ENCODE measurements at regions not wholly inside any gene's neighbourhood (a gene's known extent, or its start where the extent isn't known, plus 50 kb on each side); places are given as distances from the start of the nearest gene placed in this dataset.

- TF ChIP-seq CTCF (conservative IDR thresholded peaks at IDR 0.05 in 1 of 2, IDR thresholded peaks at IDR 0.05 in 1 of 2; ENCODE audit: extremely low read depth in 1 of 2, insufficient read depth in 1 of 2, low read depth in 1 of 2, low read length in 2 of 2) (no peak), EZH2 (IDR thresholded peaks at IDR 0.05; ENCODE audit: borderline replicate concordance, low read length) (no peak)
Measured at GRCh38 chr18:4631239-4631638, 176.1 kb upstream of the DLGAP1 start.
